ENCODE measurements at regions not wholly inside any gene's neighbourhood (a gene's known extent, or its start where the extent isn't known, plus 50 kb on each side); places are given as distances from the start of the nearest gene placed in this dataset.

DNA sequence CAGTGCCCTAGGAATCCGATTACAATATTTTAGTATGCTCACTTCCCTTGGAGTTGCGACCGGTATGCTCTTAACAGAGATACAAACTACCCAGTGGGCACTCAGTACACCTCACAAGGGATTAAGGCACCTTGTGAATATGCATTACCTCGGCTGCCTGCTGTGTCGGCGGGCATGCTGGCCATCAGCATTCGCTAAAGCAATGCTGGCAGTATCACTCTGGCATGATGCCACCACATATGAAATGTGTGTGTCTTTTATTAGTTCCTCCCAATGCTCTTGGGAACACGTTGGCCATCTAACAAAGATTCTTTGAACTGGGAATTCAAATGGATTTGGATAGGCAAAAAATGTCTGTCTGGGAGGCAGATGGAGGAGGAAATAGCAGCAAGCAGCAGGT lies 67.4 kb upstream of the FOXB1 start:
- TF ChIP-seq, protein P1, sequence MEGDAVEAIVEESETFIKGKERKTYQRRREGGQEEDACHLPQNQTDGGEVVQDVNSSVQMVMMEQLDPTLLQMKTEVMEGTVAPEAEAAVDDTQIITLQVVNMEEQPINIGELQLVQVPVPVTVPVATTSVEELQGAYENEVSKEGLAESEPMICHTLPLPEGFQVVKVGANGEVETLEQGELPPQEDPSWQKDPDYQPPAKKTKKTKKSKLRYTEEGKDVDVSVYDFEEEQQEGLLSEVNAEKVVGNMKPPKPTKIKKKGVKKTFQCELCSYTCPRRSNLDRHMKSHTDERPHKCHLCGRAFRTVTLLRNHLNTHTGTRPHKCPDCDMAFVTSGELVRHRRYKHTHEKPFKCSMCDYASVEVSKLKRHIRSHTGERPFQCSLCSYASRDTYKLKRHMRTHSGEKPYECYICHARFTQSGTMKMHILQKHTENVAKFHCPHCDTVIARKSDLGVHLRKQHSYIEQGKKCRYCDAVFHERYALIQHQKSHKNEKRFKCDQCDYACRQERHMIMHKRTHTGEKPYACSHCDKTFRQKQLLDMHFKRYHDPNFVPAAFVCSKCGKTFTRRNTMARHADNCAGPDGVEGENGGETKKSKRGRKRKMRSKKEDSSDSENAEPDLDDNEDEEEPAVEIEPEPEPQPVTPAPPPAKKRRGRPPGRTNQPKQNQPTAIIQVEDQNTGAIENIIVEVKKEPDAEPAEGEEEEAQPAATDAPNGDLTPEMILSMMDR (IDR thresholded peaks at IDR 0.05; ENCODE audit: borderline replicate concordance, extremely low read depth, low read length, poor library complexity, severe bottlenecking): no peak
- no peak for TF ChIP-seq EZH2 (IDR thresholded peaks at IDR 0.05; ENCODE audit: borderline replicate concordance, low read depth, low read length, severe bottlenecking)
